Caki2 (cell line): ENCODE measurements at regions not wholly inside any gene's neighbourhood (a gene's known extent, or its start where the extent isn't known, plus 50 kb on each side); places are given as distances from the start of the nearest gene placed in this dataset.

Experiments used
- DNase-seq: peaks from one replicate; pipeline ENCODE4 v3.0.0-alpha.2; 2015; ENCODE audit warnings: low read depth
- in situ Hi-C: cut with HindIII; loops from 2 replicates; pipeline ENCODE4 v1.10.0; 2016; ENCODE audit warnings: low sequenced_read_pairs, low pct_unique_long_range_greater_than_20kb, mixed read lengths

- in situ Hi-C loops: no loop called here
- no peak for DNase-seq
These were observed 113.1 kb upstream of the GPC1 start for GRCh38 chr2:240322231-240322955.

DNA sequence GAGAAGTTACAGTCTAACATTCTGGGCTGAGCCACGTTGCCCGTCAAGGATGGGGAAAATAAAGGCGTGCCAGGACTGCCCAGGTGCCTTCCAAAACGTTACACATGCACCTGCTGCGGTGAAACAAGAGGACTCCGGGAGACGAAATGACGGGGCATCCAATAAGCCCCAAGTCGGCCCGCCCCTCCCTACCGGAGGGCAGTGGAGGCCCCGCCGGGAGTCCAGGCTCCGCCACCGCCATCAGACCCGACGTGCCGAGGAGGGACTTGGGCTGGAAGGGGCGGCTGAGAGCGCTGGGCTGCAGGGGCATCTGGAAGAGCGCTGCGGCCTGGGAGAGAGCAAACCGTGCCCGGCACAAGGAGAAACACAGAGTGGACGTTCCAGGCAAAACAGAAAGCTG lies 112.5 kb upstream of the GPC1 start:
- DNase-seq: no peak
- in situ Hi-C loops: no loop called here

GRCh38 chr2:240323601-240324291 lies 111.7 kb upstream of the GPC1 start:
- in situ Hi-C loops: no loop called here
- no peak for DNase-seq

DNA sequence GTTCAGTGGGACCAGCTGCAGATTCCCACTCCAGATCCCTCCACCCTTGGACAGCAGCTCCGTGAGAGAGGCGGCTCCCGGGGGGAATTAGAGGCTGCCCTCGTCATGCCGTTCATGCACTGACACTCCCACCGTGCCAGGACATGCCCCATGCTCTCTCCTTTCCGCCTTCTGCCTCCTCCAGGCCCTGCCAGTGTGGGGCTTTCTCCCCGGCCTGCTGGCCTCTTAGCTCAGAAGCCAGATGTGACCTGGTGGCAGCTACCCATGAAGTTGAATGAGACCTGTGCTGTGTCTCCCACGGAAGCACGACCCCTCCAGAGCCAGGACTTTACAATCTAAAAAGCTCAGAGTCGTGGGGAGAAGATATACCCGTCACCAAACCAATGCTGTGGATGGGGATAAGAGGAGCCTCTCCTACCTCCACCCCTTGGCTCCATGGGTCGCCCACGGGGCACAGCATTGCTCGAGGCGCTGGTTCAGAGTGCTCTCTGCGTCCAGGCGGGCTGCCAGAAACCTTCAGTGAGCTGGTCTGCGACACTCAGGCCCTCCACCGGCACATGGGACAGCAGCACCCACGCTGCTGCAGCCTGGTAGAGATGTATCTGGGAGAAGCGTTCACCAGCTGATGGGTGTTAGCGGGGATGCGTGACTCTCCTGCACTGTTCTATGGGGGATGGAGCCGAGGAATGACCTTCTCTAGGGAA lies 111.0 kb upstream of the GPC1 start:
- in situ Hi-C loops: no loop called here
- DNase-seq: no peak

GRCh38 chr2:240325016-240326007 lies 110.2 kb upstream of the GPC1 start:
- DNase-seq: no peak
- in situ Hi-C loops: no loop called here

GRCh38 chr2:240326246-240326645 lies 109.2 kb upstream of the GPC1 start:
- no peak for DNase-seq

DNA sequence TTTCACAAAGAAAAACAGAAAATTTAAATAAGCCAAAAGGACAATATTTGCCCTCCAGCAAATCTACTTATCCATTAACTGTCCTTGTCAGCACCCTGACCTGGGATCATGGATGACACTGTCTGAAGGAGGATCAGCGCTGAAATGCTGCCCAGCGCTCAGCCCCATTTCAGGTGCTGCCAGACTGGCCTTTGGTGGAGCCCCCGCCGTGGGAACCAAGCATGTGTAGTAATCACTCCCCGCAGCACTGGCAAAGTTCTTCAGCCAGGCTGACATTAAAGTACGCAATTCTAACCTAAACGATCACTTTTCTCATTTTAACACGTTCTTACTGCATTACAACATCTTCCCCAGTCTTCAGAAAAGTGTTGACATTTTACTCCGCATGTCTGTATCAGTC lies 108.6 kb upstream of the GPC1 start:
- DNase-seq: no peak

More at GRCh38 chr2:240326246-240326645, 109.2 kb upstream of the GPC1 start:
- in situ Hi-C loops: no loop called here

GRCh38 chr2:240327566-240327965 lies 107.9 kb upstream of the GPC1 start:
- DNase-seq: no peak
- in situ Hi-C loops: no loop called here

More for the DNA sequence above, 108.6 kb upstream of the GPC1 start:
- in situ Hi-C loops: no loop called here

- in situ Hi-C loops: no loop called here
- no peak for DNase-seq
These were observed 106.9 kb upstream of the GPC1 start for GRCh38 chr2:240328526-240328925.

GRCh38 chr2:240329116-240329665 lies 106.3 kb upstream of the GPC1 start:
- DNase-seq: no peak
- in situ Hi-C loops: no loop called here

- in situ Hi-C loops: no loop called here
- DNase-seq: no peak
These were observed 105.7 kb upstream of the GPC1 start for GRCh38 chr2:240329778-240330177.

DNA sequence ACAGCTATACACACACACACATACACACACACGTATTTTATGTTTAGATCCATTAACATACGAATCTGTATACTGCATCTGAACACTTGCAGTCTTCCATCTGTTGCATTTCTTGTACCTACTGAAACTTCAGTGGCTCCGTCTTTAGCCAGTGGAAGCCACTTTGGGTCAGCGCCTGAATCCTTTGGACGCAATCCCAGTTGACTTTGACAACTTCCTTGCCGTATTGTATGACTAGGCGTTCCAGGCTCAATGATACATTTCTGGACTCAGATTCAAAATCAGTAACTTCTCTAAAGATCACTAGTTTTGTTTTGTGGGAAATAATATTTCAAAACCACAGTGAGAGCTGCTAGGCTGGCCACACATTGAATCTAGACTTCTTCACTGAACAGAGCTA lies 101.5 kb upstream of the GPC1 start:
- DNase-seq: no peak
- in situ Hi-C loops: no loop called here

DNA sequence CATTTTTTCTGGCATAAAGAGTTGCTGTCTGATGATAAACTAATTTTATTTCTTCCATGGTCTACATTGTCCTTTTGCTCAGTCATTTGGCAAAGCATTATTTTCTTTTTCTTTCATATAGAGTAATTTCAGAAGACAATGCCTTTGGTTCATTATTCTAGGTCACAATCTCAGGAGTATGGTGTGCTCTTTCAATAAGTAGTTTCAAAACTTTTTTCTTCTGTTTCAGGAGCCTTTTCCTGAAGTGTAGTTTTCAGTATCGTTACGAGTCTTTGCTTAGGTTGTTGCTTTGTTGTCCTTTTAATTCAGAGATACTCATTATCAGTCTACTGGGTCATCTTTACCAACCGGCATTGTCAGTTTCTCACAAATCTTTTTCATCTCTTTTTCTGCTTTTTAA lies 100.4 kb upstream of the GPC1 start:
- in situ Hi-C loops: no loop called here
- no peak for DNase-seq

- DNase-seq: no peak
- in situ Hi-C loops: no loop called here
These were observed 98.5 kb upstream of the GPC1 start for GRCh38 chr2:240336820-240337427.

DNA sequence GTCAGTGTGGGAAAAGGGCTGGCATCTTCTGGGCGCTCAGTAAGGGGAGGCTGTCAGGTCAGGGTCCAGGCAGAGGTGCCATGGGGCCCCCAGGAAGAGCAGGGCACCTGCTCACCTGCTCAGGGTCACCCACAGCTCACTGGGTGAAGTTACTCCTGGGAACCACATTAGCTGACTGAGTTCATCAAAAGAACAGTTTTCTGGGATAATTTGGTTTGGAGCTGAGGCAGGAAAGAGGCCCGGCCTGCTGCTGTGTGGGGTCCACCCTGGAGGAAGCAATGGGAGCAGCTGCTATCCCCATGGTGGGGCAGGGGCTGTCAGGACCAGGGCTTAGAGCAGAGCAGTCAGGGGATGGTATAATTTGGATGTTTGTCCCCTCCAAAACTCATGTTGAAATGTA lies 97.2 kb upstream of the GPC1 start:
- DNase-seq: no peak
- in situ Hi-C loops: no loop called here

GRCh38 chr2:240339411-240340360 lies 95.8 kb upstream of the GPC1 start:
- in situ Hi-C loops: no loop called here
- DNase-seq: no peak

DNA sequence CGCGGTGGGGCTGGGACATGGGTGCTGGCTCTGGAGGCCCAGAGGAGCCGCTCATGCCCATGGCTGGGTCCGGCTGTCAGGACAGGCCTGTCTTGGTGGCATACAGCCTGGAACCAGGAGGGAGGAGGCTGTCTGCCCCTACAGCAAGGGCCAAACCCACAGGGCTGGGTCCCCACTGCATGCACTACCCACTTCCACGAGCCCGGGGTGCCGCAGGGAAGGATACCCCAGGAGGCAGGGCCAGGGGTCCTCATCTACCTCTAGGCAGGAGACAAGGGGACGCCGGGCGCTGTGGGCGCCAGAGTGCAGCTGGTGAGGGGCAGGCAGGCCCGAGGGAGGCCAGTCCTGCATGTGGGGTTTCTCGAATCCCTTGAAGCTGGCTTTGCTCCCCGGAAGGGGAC lies 95.1 kb upstream of the GPC1 start:
- DNase-seq: no peak
- in situ Hi-C loops: no loop called here
